Activated CD4-positive, alpha-beta T cell treated with anti-CD3 and anti-CD28 coated beads for 48 hours (primary cell): ENCODE measurements at regions not wholly inside any gene's neighbourhood (a gene's known extent, or its start where the extent isn't known, plus 50 kb on each side); places are given as distances from the start of the nearest gene placed in this dataset.
"Not testable (repeated sequence)": the region's sequence is repeated elsewhere in the genome, so short reads cannot be mapped to it uniquely, and the experiment has no call there.

Experiments used
- DNase-seq: peaks from one replicate; pipeline ENCODE4 v3.0.0-alpha.2; 2020

GRCh38 chr1:244302876-244303609 is 148.7 kb downstream of the ADSS2 start:
- DNase-seq, result no peak

GRCh38 chr1:244303610-244303969 is 148.1 kb downstream of the ADSS2 start:
- DNase-seq, result no peak

DNA sequence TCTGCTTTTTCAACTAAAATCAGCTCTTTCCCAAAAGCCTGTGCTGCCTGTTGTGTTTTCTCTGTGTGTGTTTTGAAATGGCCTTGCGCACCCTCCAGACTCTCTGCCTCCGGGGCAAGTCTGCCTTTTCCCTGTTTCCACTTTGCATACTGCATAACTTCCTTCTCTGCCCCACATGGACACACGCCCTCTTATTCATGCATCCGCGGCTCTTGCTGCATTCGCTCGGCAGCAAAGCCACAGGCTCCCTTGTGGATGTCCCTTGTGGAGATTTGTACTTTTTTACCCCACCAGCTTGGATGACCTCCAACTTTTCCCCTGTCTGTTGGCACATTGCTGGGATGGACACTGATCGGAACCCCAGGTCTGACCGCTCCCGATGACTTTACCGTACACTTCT is 147.6 kb downstream of the ADSS2 start:
- no peak for DNase-seq

DNA sequence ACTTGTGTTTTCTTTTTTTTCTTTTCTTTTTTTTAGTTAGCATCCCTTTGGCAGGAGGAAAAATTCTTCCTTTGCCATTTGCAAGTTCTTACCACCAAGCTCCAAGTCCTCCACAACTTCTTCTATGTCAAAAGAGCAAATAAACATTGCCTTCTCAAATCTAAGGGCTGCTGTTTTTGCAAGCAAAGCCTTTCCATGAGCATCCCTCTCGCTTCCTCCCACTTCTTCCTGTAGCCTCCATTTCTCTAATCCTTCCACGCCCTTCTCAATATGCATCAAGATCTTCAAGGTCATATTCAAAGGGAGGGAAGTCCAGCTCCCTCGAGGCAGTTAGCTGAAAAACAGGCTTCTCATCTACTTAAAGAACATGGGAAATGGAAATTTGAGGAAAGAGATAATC is 147.1 kb downstream of the ADSS2 start:
- no peak for DNase-seq

- no peak for DNase-seq
Observed at GRCh38 chr1:244305776-244306341, 145.8 kb downstream of the ADSS2 start.

DNA sequence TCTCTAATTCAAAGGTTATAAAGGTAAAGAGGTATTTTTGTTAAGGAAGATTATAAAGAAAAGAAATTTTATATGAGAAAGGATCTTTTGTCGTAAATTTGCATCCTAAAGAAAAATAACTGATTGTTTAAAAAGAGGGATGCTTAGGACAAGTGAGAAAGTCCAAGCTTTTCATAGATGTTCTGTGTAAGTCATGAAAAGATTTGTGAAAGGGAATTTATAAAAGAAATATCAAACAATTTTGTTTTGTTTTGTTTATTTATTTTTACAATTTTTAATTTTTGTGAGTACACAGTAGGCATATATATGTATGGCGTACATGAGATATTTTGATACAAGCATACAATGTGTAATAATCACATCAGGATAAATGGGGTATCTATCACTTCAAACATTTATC is 145.2 kb downstream of the ADSS2 start:
- DNase-seq, result no peak

DNA sequence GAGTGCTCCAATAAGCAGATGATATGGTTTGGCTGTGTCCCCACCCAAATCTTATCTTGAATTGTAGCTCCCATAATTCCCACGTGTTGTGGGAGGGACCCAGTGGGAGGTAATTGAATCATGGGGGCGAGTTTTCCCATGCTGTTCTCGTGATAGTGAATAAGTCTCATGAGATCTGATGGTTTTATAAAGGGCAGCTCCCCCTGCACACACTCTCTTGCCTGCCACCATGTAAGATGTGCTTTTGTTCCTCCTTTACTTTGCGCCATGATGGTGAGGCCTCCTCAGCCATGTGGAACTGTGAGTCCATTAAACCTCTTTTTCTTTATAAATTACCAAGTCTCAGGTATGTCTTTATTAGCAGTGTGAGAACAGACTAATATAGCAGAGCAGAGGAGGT is 142.5 kb downstream of the ADSS2 start:
- DNase-seq, result not testable (repeated sequence)

DNA sequence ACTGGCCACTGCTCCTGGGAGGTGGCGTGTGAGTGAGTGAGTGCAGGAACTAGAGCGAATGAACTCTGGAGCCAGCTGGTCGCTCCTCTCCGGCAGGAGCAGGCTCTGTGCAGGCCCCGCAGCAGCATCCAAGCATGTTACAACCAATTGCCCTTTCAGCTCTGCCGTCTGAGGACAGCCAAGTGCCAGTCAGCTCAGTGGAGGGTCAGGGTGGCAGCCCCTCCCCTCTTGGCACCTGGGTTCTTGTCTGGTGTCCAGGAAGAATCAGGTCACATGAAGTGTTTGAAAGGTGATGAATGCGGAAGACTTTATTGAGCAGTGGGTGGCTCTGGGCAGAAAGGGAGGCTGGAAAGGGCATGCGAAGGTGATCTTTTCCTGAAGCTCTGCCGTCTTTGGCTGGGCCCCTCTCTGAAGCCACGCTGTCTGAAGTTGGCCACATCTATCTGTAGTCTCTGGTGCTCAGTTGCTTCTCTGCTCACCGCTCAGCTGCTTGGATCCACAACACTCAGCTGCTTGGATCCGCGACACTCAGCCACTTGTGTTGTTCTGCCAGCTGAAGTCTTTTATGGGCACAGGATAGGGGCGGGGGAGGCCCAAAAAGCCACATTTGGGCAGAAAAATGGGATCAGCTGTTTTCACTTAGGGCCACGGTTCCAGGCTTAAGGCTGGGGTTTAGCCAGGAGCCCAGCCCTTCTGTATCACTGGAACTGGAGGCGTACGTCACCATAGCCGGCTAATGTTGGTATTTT is 139.8 kb downstream of the ADSS2 start:
- no peak for DNase-seq

DNA sequence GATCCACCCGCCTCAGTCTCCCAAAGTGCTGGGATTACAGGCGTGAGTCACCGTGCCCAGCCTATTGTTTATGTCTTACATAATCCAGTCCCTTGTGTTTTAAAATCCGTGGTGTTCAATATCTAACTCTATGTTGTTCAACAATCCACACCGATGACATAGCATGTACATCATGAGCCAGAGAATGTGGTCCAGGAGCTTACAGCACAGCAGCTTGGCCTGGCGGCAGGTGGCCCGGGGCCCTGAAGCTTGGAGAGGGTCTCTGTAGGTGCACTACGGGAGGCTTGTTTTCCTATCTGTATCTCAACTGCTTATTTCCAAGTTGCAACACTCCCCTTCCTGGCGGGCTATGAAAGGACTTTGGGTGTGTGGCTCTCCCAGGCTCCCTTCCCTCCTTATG is 138.4 kb downstream of the ADSS2 start:
- no peak for DNase-seq

- DNase-seq, result no peak
Observed at GRCh38 chr1:244314921-244315559, 136.7 kb downstream of the ADSS2 start.

DNA sequence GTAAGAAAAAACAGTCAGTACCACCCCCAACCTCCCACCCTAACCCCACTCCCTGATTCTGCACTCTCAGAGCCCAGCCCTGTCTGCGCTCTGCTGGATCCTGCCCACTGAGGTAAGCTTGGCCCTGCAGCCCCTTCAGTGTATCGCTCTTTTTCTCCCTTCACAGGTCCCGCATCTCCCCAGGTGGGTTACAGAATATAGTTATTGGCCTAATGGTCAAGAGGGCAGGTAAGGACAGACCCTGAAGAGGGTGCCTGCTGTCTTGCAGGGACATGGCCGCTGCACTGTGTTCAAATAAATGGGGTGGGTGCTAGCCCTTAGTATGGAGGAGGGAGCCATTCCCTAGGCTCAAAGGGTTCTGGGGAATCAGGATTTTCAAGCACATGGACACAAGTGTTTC is 135.7 kb downstream of the ADSS2 start:
- no peak for DNase-seq

GRCh38 chr1:244316407-244316806 is 135.3 kb downstream of the ADSS2 start:
- DNase-seq, result no peak

- no peak for DNase-seq
Observed at GRCh38 chr1:244316986-244317655, 134.6 kb downstream of the ADSS2 start.

- no peak for DNase-seq
Observed at GRCh38 chr1:244318078-244318477, 133.6 kb downstream of the ADSS2 start.

DNA sequence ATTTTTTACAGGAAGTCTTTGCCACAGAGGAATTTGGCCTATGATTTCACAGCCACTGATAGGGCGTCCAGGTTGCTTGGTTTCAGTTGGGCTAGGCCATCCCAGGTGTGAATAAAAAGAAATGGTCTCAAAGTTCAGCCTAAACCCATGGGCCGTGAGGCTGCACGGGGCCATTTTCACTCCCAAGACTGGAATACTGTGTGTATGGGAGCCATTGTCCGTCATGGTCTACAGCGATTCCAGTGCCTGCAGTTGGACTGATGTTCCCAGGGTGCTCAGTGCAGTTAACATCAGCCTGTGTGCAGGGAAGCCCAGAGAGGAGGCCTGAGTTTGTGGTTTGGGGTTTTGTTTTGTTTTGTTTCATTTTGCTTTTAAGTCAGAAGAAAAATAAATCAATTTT is 133.2 kb downstream of the ADSS2 start:
- DNase-seq, result no peak

DNA sequence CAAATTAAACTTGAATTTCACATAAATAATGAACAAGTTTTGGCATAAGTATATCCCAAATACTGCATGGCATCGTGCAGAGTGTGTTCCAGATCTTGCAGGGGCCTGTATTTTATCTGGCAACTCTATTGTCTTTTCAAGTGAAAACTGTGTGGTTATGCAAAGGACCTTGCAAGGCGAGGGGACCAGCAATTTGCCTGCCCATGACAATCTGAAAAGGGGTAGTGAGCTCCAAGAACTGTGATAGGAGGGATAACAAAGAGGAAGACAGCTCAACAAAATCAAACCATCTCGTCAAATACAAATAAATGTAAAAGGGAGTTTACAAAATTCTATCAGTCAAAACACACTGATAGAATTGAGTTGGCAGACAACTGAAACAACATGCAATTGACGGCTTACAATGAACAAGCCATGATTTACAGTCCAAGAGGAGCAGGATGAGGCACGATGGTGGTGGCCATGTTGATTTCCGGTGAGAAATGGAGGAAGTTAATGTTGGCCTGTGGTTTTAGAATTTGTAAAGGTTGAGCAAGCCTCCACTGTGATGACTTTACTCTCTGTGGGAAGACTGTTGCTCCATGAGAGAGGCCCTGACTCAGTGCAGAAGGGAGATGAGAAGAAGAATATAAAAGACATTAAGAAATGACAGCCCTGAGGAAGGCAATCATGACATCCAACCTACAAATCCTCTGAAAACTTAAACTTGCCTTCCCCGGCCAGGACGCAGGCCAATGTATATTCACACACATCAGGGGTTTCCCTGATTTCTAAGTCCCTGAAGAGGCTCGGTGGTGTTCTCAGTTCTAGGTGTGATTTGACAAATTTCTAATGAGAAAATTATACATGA is 132.2 kb downstream of the ADSS2 start:
- DNase-seq, result peak; percentile 61

DNA sequence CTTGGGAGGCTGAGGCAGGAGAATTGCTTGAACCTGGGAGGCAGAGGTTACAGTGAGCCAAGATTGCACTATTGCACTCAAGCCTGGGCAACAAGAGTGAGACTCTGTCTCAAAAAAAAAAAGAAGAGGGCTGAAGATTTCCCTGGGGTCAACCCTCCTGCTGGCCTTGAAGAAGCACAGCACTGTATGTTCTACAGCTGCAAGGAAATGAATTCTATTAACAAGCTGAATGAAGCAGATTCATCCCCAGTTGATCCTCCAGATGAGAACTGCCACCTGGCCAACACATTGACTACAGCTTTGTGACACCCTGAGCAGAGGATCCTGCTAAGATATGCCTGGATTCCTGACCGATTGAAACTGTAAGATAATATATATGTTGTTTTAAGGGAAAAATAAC is 129.5 kb downstream of the ADSS2 start:
- no peak for DNase-seq

DNA sequence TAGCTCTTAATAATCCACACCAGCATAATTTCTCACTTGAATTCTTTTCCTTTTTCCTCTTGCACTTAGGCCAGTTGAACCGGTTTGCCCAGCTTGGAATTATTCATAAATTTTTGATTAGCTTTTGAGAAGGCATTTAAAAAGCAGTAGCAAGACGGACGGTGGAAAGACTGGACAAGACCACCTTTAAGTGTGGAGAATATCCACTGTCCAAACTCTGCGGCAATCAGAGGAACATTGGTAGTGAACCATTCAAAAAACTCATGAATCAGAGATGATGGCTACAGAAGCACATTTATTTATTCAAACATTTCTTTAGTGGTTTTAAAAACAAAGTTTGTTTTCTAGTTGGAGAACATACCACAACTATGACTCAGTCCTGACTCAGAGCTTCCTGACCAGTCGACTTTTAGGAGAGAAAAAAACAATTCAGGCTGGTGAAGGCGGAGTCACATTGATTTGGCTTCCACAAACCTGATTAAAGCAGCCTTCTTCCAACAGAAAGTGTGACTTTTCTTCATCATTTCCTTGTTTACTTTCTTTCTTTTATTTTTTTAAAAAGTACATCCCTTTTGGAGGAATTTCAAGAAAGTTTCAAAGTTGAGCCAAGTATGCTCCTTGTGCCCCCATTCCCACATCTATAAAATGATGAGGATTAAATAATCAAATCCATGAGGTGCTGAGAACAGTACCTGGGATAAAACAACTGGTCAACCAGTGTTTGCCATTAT is 128.8 kb downstream of the ADSS2 start:
- DNase-seq, result peak; percentile 24

- DNase-seq, result no peak
Observed at GRCh38 chr1:244324176-244324883, 127.4 kb downstream of the ADSS2 start.

GRCh38 chr1:244325056-244325758 is 126.5 kb downstream of the ADSS2 start:
- no peak for DNase-seq
